ENCODE measurements at regions not wholly inside any gene's neighbourhood (a gene's known extent, or its start where the extent isn't known, plus 50 kb on each side); places are given as distances from the start of the nearest gene placed in this dataset.

GRCh38 chr9:36762958-36763357 is 190.3 kb downstream of the MELK start:
- TF ChIP-seq POLR2A (IDR thresholded peaks at IDR 0.05) (no peak), CTCF (IDR thresholded peaks at IDR 0.05) (no peak)
